GM21423 (cell line): ENCODE measurements at regions not wholly inside any gene's neighbourhood (a gene's known extent, or its start where the extent isn't known, plus 50 kb on each side); places are given as distances from the start of the nearest gene placed in this dataset.

ENCODE experiments used
- ATAC-seq: cut with Tn5 transposase; IDR thresholded peaks from one replicate; pipeline ENCODE4 v1.9.1; 2021; ENCODE audit warnings: mild to moderate bottlenecking, moderate library complexity; ENCODE audit not compliant: unreplicated experiment

GRCh38 chr10:43772171-43772570, 123.5 kb upstream of the ZNF32 start:
- no peak for ATAC-seq

DNA sequence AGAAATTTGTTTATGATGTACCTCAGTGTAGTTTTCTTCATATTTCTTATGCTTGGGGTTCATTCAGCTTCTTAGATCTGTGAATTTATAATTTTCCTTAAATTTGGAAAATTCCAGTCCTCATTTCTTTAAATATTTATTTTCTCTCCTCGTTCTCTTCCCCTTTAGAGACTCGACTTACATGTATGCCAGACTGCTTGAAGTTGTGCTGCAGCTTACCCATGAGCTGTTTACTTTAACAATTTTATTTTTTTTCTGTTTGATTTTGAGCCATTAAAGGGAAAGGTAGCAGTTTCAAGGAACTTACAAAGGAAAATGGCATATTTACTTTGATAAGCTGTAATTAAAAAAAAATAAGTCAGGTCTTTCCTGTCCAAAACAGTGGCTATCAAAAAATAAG, 123.0 kb upstream of the ZNF32 start:
- ATAC-seq = no peak

- no peak for ATAC-seq
Observed at GRCh38 chr10:43765516-43765915, 116.8 kb upstream of the ZNF32 start.

- ATAC-seq = no peak
Observed at GRCh38 chr10:43763846-43764245, 115.2 kb upstream of the ZNF32 start.

- ATAC-seq = no peak
Observed at GRCh38 chr10:43760514-43760913, 111.8 kb upstream of the ZNF32 start.

DNA sequence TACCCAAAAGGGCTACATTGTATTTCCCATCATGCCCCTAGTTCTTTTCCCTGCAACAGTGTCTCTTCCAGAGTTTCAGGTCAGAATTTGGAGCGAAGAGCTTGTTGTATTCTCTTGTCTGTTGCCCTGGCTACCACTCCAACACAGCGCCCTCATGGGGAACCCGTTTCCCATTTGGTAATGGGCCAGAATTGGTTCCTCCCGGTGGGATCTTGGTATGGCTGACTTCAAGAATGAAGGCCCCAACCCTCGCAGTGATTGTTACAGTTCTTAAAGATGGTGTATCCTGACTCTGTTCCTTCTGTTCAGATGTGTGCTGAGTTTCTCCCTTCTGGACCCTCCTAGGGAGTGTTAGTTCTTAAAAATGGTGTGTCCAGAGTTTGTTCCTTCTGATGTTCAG, 110.5 kb upstream of the ZNF32 start:
- ATAC-seq = no peak

DNA sequence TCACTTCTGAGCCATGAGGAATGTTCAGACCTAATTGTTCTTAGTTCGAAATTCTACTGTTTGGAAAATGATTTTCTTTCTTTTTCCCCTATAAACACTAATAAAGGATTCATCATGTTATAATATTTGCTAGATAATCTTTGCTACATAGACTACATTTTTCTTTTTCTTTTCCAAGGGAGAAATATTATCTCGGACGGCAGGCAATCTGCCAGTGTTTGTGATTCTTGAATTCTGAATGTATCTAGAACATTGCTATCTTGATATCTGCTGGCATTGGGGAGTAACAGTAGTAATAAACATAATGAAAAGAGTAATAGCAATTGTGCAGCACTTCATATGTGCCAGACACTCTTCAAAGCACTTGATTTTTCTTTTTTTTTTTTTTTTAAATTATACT, 107.7 kb upstream of the ZNF32 start:
- no peak for ATAC-seq

DNA sequence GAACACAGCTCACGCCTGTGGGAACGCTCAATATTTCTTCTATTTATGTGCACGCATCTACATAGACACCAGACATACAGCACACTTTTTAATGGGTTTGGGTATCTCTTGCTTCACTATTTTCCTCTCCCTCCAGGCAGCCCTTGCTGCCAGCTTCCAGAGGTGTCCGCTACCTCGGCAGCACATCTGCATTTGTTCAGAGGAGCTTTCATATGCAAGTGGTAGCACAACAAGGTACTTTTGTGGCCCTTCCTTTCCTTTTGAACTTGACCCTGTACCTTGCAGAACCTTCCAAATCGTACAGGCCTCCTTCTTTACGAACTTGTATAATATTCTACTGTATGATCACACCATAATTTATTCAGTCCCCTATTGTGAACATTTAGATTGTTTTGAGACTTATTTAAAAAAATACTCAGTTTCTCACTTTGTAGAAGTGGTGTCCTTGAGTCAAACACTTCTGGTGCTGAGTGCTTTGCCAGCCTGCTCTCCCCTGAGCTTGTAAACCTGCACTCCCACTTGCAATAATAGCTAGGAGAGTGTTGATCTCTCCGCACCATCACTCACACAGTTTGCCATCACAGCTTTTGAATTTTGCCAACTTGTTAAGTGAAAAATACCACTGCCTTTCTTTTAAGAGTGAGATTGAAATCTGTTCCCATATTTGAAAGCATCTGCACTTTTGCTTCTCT, 106.0 kb upstream of the ZNF32 start:
- no peak for ATAC-seq

DNA sequence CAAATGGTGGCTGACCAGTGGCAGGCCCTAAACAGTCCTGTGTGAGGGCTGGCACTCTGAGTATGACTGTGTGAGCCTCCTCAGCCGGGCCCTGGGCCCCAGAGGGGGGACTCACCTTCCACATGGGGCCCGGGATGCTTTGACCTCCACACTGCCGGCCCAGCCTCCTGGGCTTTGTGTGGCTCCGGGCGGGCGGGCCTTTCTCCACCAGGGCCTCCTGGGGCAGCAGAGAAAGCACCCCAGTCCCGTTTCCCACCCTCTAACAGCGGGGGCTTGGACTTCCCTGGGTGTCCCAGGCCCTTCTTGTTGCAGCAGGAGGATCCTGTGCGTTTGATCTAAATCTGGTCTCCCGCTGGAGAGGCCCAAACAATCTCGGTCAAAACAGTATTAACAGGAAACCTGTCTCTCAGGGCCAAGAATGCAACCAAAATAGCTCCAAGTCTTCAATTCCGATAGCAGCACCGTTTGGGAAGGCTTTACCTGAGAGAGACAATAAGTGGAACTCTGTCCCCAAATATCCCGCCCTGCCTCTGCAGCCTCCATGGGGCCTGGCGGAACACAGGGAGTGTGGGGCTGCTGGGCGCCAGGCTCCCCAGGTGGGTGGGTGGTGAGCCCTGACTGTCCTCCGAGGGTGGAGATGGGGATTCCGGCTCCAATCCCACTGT, 104.8 kb upstream of the ZNF32 start:
- ATAC-seq = no peak

DNA sequence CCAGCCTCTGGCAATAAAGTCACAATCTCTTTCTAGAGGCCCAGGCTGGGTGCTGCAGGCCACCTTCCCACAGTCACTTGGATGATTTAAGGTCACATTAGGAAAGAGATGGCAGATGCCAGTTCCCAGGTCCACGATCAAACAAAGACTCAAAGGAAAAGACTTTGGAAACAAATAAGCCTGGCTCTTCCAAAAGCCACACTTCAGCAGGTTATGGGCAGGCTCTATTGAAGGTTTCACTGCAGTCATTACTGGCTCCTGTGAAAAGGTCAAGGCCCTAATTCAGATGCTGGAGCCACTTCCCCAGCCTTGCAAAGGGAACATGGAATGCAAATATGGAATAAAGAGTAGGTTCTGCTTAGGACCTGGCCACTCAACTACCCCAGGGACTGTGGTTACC, 104.0 kb upstream of the ZNF32 start:
- no peak for ATAC-seq

- no peak for ATAC-seq
Observed at GRCh38 chr10:43751646-43752045, 103.0 kb upstream of the ZNF32 start.

DNA sequence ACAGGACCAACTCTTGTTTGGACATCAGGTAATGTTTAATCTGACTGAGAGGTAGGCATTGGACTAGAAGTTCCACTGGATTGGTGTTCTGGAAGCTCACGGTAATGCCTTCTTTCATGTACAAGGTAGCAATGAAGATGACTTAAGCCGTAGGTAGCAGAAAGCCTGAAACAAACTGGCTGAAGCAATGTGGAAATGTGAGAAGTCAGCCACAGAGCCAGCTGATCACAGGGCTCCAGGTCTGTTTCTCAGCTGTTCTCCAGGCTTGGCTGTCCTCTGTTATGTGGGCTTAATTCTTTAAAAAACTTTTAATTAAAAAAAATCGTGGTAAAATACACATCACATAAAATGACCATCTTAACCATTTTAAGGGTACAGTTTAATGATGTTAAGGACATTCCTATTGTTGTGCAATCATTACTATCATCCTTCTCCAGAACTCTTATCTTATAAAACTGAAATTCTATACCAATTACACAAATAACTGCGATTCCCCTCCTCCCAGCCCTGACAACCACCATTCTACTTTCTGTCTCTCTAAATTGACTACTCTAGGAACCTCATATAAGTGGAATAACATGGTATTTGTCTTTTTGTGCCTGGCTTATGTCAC, 101.4 kb upstream of the ZNF32 start:
- no peak for ATAC-seq

GRCh38 chr10:43749145-43749576, 100.5 kb upstream of the ZNF32 start:
- no peak for ATAC-seq

GRCh38 chr10:43748560-43748959, 99.9 kb upstream of the ZNF32 start:
- ATAC-seq = no peak

DNA sequence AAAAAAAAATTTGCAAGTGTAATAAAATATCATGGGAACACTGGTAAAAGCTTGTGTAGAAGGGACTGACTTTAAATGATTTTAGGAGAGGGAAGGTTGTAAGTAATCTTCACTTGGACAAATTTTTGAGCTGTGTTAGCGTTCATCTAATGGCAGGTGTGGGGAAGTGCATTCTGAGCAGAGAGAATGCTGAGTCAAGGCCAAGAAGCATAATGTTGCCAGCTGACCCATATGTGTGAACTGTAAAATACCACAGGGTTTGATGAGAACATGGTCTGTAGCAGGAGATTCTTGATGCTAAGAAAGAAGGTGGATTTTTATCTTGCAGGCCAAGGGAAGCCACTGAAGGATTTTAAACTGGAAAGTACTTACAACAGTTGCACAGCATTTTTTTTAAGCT, 98.2 kb upstream of the ZNF32 start:
- no peak for ATAC-seq

DNA sequence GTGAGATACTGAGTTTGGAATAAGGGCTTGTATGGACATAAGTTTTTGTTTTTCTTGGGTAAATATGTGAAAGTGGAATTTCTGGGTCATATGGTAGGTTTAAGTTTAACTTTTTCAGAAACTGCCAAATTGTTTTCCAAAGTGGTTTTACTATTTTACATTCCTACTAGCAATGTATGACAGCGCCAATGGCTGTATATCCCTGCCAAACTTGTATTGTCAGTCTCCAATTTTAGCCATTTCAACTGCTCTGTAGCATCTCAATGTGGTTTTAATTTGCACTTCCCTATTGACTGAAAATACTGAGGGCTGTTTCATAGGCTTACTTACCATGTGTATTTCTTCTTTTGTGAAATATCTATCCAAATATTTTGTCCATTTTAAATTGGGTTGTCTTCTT, 90.5 kb upstream of the ZNF32 start:
- ATAC-seq = no peak

GRCh38 chr10:43737003-43737402, 88.3 kb upstream of the ZNF32 start:
- no peak for ATAC-seq

GRCh38 chr10:43735907-43736306, 87.2 kb upstream of the ZNF32 start:
- ATAC-seq = no peak

GRCh38 chr10:43734716-43735115, 86.0 kb upstream of the ZNF32 start:
- ATAC-seq = no peak

- no peak for ATAC-seq
Observed at GRCh38 chr10:43731486-43731885, 82.8 kb upstream of the ZNF32 start.

DNA sequence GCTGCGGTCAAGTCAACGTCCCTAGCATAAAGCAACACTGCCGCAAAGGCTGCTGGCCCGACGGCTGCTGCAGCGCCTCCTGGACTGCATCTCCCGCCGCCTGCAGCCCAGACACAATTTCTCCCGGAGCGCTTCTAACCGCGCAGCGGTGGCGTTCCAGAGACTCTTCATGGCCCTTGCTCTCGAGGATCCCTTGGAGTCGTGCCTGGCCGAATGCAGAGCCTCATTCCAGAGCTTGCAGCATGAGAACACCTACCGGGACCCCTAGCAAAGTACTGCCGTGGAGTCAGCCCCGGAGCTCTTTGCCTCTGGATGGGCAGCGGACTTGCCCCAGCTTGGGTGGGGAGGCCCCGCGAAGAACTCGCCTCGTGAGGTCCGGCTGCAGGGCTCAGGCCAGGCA, 79.7 kb upstream of the ZNF32 start:
- no peak for ATAC-seq

DNA sequence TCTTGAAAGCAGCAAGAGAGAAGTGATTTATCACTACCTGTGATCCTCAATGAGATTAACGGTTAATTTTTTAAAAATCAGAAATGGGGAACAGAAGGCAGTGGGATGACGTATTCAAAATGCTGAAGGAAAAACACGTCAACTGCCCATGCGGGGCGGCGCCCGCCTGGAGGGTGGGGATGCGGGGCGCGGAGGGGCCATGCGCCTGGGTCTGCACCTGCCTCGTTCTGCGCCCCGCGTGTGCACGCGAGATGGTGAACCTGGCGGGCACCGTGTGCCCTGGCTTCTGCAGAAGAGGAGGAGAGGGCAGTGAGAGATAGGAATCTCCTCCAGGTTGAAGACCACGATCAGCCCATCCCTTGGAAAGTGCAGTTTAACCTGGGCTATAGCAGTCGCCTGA, 79.3 kb upstream of the ZNF32 start:
- no peak for ATAC-seq
